Left ventricle myocardium inferior (tissue), 1 donor: ENCODE measurements at regions not wholly inside any gene's neighbourhood (a gene's known extent, or its start where the extent isn't known, plus 50 kb on each side); places are given as distances from the start of the nearest gene placed in this dataset.

Source experiments
- DNase-seq: peaks from one replicate; pipeline ENCODE4 v3.0.0-alpha.2; 2020
- H3K27ac ChIP-seq: fragments of 200-600 bp; replicated peaks from 2 replicates; pipeline ENCODE4 v1.8.0; 2021
- H3K27me3 ChIP-seq: fragments of 200-600 bp; 2 replicates; pipeline ENCODE4 v1.8.0; 2021; ENCODE audit warnings: low read depth
- H3K36me3 ChIP-seq: fragments of 200-600 bp; 2 replicates; pipeline ENCODE4 v1.8.0; 2021
- H3K4me1 ChIP-seq: fragments of 200-600 bp; 2 replicates; pipeline ENCODE4 v1.8.0; 2021
- H3K4me3 ChIP-seq: fragments of 200-600 bp; 2 replicates; pipeline ENCODE4 v1.8.0; 2021; ENCODE audit warnings: mild to moderate bottlenecking, moderate library complexity
- H3K9me3 ChIP-seq: fragments of 200-600 bp; replicated peaks from 2 replicates; pipeline ENCODE4 v1.8.0; 2021
- intact Hi-C: fragments of 100-400 bp; cut with micrococcal nuclease; formaldehyde crosslinking; loops from one replicate; pipeline ENCODE4 v1.11.0; 2022
- TF ChIP-seq, protein P1 (sequence below): fragments of 200-600 bp; IDR thresholded peaks from 2 replicates; pipeline ENCODE4 v1.8.0; 2021; ENCODE audit warnings: antibody characterized with exemption, mild to moderate bottlenecking, borderline replicate concordance
- donor health status: DM: no; HTN: yes; CAD: no; lungs with severe emphysema.

DNA sequence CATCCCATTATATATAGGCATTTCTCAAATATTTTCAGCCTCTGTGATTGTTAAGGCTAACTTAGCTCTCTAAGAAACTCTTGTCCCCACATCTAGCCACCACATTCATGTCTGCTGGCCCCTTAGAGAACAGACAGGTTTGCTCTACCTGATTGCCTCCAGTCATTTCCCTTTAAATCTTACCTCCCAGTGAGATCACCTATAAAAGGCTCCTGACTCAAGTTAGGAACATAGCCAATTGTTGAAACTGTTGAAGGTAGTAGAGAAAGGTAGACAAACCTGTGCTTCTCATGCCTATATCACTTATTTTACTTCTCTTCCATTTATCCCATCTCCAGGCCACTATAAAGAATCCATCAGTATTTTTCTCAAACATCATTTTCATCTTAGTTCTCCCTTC is 771.4 kb downstream of the DIAPH3 start:
- peaks cover 23% of the 10 kb centered on the region for H3K4me1 ChIP-seq
- peaks cover 25% of the 10 kb centered on the region for H3K9me3 ChIP-seq
- intact Hi-C loops, result loop anchor here (5.0 kb wide), 1 partner anchor 285 kb away; no protein-coding TSS in a partner anchor
- peak overlapping the region; percentile 24 for H3K27ac ChIP-seq
- no peak for DNase-seq
- no peaks in the 10 kb centered on the region for H3K27me3 ChIP-seq
- TF ChIP-seq, protein P1, sequence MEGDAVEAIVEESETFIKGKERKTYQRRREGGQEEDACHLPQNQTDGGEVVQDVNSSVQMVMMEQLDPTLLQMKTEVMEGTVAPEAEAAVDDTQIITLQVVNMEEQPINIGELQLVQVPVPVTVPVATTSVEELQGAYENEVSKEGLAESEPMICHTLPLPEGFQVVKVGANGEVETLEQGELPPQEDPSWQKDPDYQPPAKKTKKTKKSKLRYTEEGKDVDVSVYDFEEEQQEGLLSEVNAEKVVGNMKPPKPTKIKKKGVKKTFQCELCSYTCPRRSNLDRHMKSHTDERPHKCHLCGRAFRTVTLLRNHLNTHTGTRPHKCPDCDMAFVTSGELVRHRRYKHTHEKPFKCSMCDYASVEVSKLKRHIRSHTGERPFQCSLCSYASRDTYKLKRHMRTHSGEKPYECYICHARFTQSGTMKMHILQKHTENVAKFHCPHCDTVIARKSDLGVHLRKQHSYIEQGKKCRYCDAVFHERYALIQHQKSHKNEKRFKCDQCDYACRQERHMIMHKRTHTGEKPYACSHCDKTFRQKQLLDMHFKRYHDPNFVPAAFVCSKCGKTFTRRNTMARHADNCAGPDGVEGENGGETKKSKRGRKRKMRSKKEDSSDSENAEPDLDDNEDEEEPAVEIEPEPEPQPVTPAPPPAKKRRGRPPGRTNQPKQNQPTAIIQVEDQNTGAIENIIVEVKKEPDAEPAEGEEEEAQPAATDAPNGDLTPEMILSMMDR, result no peak
- H3K36me3 ChIP-seq, result no peaks in the 10 kb centered on the region
- no peak overlapping the region for H3K4me3 ChIP-seq

DNA sequence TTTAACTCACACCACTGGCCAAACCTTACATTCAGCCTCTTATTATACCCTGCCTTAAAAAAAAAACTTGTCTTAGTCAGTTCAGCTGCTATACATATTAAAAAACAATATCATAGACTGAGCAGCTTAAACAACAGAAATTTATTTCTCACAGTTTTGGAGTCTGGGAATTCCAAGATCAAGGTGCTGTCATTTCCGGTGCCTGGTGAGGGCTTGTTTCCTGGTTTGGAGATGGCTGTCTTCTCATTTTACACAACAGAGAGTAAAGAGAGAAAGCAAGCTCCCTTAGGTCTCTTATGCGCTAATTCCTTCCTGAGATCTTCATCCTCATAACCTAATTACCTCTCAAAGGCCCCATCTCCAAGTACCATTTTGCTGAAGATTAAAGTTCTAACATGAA is 769.2 kb downstream of the DIAPH3 start:
- no peak for DNase-seq
- H3K4me3 ChIP-seq, result no peak overlapping the region
- TF ChIP-seq, protein P1, result no peak
- no peaks in the 10 kb centered on the region for H3K27me3 ChIP-seq
- intact Hi-C loops, result loop anchor here (5.0 kb wide), 1 partner anchor 283 kb away; no protein-coding TSS in a partner anchor
- peak overlapping the region; percentile 2 for H3K27ac ChIP-seq
- peaks cover 4% of the 10 kb centered on the region for H3K9me3 ChIP-seq
- peaks cover 40% of the 10 kb centered on the region for H3K4me1 ChIP-seq
- no peaks in the 10 kb centered on the region for H3K36me3 ChIP-seq

DNA sequence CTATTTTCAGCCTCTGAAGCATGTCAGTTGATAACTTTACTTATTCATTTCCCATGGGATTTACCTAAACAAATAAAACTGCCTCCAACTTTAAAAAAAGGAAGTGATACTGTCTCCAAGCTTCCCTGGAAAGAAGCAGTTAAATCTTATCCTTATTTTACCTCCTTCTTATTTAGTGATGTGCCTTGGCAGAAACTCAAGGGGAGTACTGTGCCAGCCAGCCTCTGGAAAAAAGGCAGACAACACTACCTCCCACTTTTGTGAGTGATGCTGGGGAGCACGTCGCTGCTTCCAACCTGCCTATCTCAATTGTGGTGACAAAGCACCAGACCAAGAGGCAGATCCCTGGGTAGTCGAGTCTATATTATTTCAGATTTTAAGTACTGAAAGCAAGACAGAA is 765.6 kb downstream of the DIAPH3 start:
- Histone ChIP-seq H3K4me3 (no peak overlapping the region), H3K9me3 (peaks cover under 1% of the 10 kb centered on the region), H3K4me1 (peaks cover 29% of the 10 kb centered on the region), H3K27me3 (no peaks in the 10 kb centered on the region), H3K36me3 (no peaks in the 10 kb centered on the region), H3K27ac (peak overlapping the region; percentile 51)
- intact Hi-C loops, result no loop called here
- TF ChIP-seq, protein P1, result no peak
- DNase-seq, result no peak

DNA sequence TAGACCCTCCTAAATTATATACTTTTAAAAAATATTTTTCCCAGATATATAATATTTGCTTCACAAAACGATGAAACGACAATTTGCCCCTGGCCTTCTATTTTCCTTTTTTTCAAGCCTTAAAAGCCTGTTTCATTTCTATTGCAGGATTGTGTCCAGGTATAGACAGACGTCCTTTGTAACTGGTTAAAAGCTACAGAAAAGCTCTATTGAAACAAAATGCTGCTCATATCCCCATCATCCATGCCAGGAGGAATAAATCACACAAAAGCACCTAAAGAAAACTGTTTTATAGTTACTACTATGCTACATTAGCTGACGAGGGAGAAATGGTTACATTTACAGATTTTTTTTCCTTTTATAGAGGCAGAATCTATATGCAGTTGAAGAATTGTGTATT is 765.1 kb downstream of the DIAPH3 start:
- Histone ChIP-seq H3K27me3 (no peaks in the 10 kb centered on the region), H3K9me3 (peaks cover 6% of the 10 kb centered on the region), H3K36me3 (no peaks in the 10 kb centered on the region), H3K4me3 (no peak overlapping the region), H3K27ac (peak overlapping the region; percentile 51), H3K4me1 (peaks cover 29% of the 10 kb centered on the region)
- intact Hi-C loops, result no loop called here
- no peak for DNase-seq
- TF ChIP-seq, protein P1, result no peak

DNA sequence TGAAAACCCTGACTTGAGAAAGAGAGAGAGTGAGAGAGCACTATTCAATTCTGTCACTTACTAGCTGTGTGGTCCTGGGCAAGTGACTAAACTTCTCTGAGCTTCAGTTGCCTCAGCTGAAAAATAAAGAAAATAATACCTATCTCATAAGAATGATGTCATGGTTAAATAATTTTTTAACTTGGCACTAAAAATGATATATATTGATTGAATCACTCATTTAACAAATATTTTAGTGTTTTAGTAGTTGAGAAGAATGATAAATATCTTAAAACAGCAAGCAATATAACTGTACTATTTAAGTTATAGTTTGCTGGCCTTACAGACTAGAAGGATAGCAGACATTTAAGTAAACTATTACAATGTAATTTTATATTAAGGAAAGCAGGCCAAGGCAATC is 764.2 kb downstream of the DIAPH3 start:
- Histone ChIP-seq H3K27me3 (no peaks in the 10 kb centered on the region), H3K27ac (no peak overlapping the region), H3K9me3 (peaks cover 6% of the 10 kb centered on the region), H3K4me3 (no peak overlapping the region), H3K4me1 (peaks cover 21% of the 10 kb centered on the region), H3K36me3 (no peaks in the 10 kb centered on the region)
- DNase-seq, result no peak
- intact Hi-C loops, result no loop called here
- TF ChIP-seq, protein P1, result no peak
